ENCODE measurements at regions not wholly inside any gene's neighbourhood (a gene's known extent, or its start where the extent isn't known, plus 50 kb on each side); places are given as distances from the start of the nearest gene placed in this dataset.

DNA sequence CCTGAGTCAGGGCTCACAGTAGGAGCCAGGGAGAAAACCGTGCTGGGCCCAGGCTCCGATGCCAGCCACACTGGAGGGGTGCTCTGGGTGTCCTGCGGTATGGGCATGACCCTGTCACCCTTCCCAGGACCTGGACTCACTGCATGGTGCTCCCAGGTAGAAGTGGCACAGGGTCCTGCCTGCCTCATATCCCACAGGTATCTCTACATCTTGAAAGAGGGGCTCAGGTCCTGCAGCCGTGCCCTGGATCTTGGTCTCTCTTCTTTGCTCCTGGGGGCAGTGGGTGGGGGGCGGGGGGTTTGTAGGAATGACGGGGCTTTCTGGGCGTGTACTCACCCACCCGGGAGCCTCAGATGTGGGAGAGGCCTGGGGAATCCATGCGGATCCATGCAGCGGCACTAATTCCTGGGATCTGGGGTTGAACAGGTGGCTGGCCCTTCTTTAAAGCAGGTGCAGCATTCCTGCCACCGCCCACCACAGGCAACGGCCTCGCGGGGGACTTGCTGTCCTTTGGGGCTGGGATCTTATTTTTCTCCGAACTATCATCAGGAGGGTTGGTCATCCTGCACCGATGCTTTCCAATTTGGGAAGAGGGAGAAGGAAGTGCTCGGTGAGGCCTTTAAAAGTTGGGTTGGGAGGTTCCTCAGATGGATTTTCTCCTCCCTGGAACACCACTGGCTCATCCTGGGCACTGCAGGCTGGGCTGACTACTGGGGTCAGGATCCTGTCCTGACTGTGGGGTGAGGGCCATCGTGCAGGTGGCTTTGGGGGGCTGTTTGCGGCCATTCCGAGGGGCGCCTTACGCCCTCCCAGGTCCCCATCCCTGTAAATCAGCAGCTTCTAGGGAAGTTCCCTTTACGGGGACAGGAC lies 886.4 kb downstream of the BRD1 start:
- DNase-seq (ENCODE audit: extremely low read depth, low read depth), result no peak
- no peak for TF ChIP-seq CTCF (IDR thresholded peaks at IDR 0.05; ENCODE audit: low read depth, low read length, missing control alignments)
- no peak overlapping the region for H3K4me3 ChIP-seq (replicated peaks; ENCODE audit: low read depth, low read length)

- no peak overlapping the region for H3K4me3 ChIP-seq (replicated peaks; ENCODE audit: low read depth, low read length)
- no peak for DNase-seq (ENCODE audit: extremely low read depth, low read depth)
- no peak for TF ChIP-seq CTCF (IDR thresholded peaks at IDR 0.05; ENCODE audit: low read depth, low read length, missing control alignments)
Measured at GRCh38 chr22:48940266-48941032, 887.2 kb downstream of the BRD1 start.

- no peak overlapping the region for H3K4me3 ChIP-seq (replicated peaks; ENCODE audit: low read depth, low read length)
- no peak for DNase-seq (ENCODE audit: extremely low read depth, low read depth)
- no peak for TF ChIP-seq CTCF (IDR thresholded peaks at IDR 0.05; ENCODE audit: low read depth, low read length, missing control alignments)
Measured at GRCh38 chr22:48939441-48940265, 888.0 kb downstream of the BRD1 start.

DNA sequence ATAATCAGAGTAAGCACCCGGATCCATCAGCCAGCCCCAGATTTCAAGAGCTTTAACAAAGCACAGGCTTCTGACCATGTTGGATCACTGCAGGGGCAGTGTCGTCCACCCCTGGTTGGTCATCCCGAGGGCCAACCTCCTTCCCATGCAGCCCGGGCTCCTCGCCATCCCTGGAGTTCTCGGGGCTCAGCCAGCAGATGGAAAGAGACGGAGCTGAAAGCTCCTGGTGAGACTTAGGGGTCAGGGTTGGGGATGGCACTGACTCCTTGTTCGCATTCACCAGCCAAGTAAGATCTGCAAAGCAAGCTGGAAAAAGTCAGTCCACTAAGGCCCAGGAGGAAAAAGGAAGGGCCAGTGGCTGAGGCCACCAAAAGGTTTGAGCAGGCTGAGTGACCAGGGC lies 888.9 kb downstream of the BRD1 start:
- no peak for TF ChIP-seq CTCF (IDR thresholded peaks at IDR 0.05; ENCODE audit: low read depth, low read length, missing control alignments)
- DNase-seq (ENCODE audit: extremely low read depth, low read depth), result no peak
- H3K4me3 ChIP-seq (replicated peaks; ENCODE audit: low read depth, low read length), result no peak overlapping the region

DNA sequence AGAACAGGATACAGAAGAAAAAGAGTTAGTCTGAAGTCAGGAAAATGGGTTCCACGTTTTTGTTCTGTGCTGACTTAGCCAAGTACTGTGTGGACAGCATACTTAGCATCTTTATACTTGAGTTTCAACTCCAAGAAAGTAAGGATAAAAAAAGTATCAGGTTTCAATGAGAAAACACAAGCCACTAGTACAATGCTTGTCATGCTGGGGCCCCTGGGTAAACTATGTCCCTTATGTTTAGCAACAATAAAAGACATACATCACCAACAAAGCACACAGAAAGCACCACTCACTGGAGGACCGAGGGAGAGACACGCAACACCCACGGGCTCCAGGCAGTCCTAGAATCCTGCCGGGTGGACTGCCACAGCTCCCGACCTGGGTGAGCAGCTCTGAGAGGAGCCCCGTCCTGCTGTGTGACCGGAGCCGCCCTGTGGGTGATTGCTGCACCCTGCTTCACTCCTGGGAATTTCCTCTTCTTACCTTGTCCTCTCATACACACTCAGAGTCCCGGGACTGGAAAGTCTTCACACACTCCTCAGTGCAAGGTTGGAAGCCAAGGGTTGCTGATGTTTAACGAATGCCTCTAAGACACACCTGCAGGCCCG lies 890.5 kb downstream of the BRD1 start:
- H3K4me3 ChIP-seq (replicated peaks; ENCODE audit: low read depth, low read length), result no peak overlapping the region
- no peak for DNase-seq (ENCODE audit: extremely low read depth, low read depth)
- no peak for TF ChIP-seq CTCF (IDR thresholded peaks at IDR 0.05; ENCODE audit: low read depth, low read length, missing control alignments)

- no peak for DNase-seq (ENCODE audit: extremely low read depth, low read depth)
- H3K4me3 ChIP-seq (replicated peaks; ENCODE audit: low read depth, low read length), result no peak overlapping the region
- TF ChIP-seq CTCF (IDR thresholded peaks at IDR 0.05; ENCODE audit: low read depth, low read length, missing control alignments), result no peak
Measured at GRCh38 chr22:48936391-48936790, 891.3 kb downstream of the BRD1 start.
